OCI-LY7 (cell line): ENCODE measurements at regions not wholly inside any gene's neighbourhood (a gene's known extent, or its start where the extent isn't known, plus 50 kb on each side); places are given as distances from the start of the nearest gene placed in this dataset.

Source experiments
- CTCF ChIP-seq: fragments of 200-600 bp; sonication (generic); conservative IDR thresholded peaks from 2 replicates; pipeline ENCODE4 v1.5.1; 2014; ENCODE audit warnings: mild to moderate bottlenecking, antibody characterized with exemption, low read length, moderate library complexity, mixed read lengths
- EZH2phosphoT487 ChIP-seq: fragments of 200-600 bp; sonication (generic); IDR thresholded peaks from 2 replicates; pipeline ENCODE4 v1.6.1; 2018; ENCODE audit warnings: low read depth, borderline replicate concordance, mild to moderate bottlenecking, mixed run types, antibody characterized with exemption, low read length, moderate library complexity, mixed read lengths

GRCh38 chr10:83580373-83581012, 558.8 kb upstream of the GHITM start:
- no peak for TF ChIP-seq CTCF
- no peak for TF ChIP-seq EZH2phosphoT487
